Neural cell (in vitro differentiated cells): ENCODE measurements at regions not wholly inside any gene's neighbourhood (a gene's known extent, or its start where the extent isn't known, plus 50 kb on each side); places are given as distances from the start of the nearest gene placed in this dataset.

Experiments used
- CTCF ChIP-seq: fragments of 450-650 bp; IDR thresholded peaks from 2 replicates; pipeline ENCODE4 v1.5.1; 2014; ENCODE audit warnings: antibody characterized with exemption, mild to moderate bottlenecking, moderate library complexity; ENCODE audit not compliant: poor library complexity, severe bottlenecking
- EP300 ChIP-seq: fragments of 450-650 bp; conservative IDR thresholded peaks from 2 replicates; pipeline ENCODE4 v1.6.1; 2014; ENCODE audit warnings: antibody characterized with exemption, mild to moderate bottlenecking, moderate library complexity; ENCODE audit not compliant: poor library complexity, severe bottlenecking
- POLR2AphosphoS5 ChIP-seq: IDR thresholded peaks from 2 replicates; pipeline ENCODE4 v1.6.1; 2012
- REST ChIP-seq: IDR thresholded peaks from 2 replicates; pipeline ENCODE4 v1.6.1; 2012; ENCODE audit warnings: borderline replicate concordance
- SMC3 ChIP-seq: fragments of 450-650 bp; conservative IDR thresholded peaks from 2 replicates; pipeline ENCODE4 v1.6.1; 2014; ENCODE audit warnings: antibody characterized with exemption, mild to moderate bottlenecking, moderate library complexity; ENCODE audit not compliant: poor library complexity

- no peak for TF ChIP-seq CTCF
- TF ChIP-seq EP300 = no peak
- TF ChIP-seq POLR2AphosphoS5 = no peak
- no peak for TF ChIP-seq SMC3
- no peak for TF ChIP-seq REST
Observed at GRCh38 chr4:8709729-8710360, 117.3 kb downstream of the CPZ start.
